SK-N-SH (cell line): ENCODE measurements at regions not wholly inside any gene's neighbourhood (a gene's known extent, or its start where the extent isn't known, plus 50 kb on each side); places are given as distances from the start of the nearest gene placed in this dataset.

Experiments
- CTCF ChIA-PET: fragments of 300-600, 350-600 bp; formaldehyde crosslinking; extraction: SDS; loops from one replicate; lab custom pipeline; 2021; lab: Yijun Ruan, JAX
- POLR2A ChIA-PET: fragments of 350-600 bp; sonication (Branson Sonifier 250); formaldehyde crosslinking; extraction: SDS; loops from one replicate; lab custom pipeline; 2020; ENCODE audit warnings: antibody characterized with exemption, inconsistent platforms; lab: Yijun Ruan, JAX
- DNase-seq: peaks from one replicate; pipeline ENCODE4 v3.0.0; 2012
- H2AFZ ChIP-seq: fragments of 200-600 bp; sonication (generic); 2 replicates; pipeline ENCODE4 v1.8.1; 2016; ENCODE audit warnings: antibody characterized with exemption, mild to moderate bottlenecking, low read depth
- H3F3A ChIP-seq: fragments of 200-600 bp; sonication (generic); replicated peaks from 2 replicates; pipeline ENCODE3; 2016; ENCODE audit warnings: antibody characterized with exemption, mild to moderate bottlenecking; ENCODE audit not compliant: insufficient read depth
- H3K27ac ChIP-seq, 2 experiments: fragments of 200-500 bp in 1 of 2; fragments of 200-600 bp in 1 of 2; sonication (Bioruptor generic) in 1 of 2; sonication (generic), shearing (Covaris generic) in 1 of 2; 2 replicates each; pipeline versions ENCODE4 v1.5.1 to v1.6.1; 2014 to 2016; ENCODE audit warnings: low read depth in 2 of 2, inconsistent platforms in 1 of 2, low read length in 1 of 2, mild to moderate bottlenecking in 1 of 2, mixed read lengths in 1 of 2
- H3K27me3 ChIP-seq: fragments of 200-600 bp; sonication (generic), shearing (Covaris generic); 2 replicates; pipeline ENCODE4 v1.6.1; 2016; ENCODE audit warnings: mixed run types; ENCODE audit not compliant: insufficient read depth
- H3K36me3 ChIP-seq, 2 experiments: fragments of 200-500 bp in 1 of 2; fragments of 200-600 bp in 1 of 2; sonication (Bioruptor generic) in 1 of 2; sonication (generic) in 1 of 2; replicated peaks in 1 of 2; 2 replicates each; pipeline versions ENCODE3 to v1.5.1; 2014 to 2016; ENCODE audit warnings: low read length in 1 of 2, mild to moderate bottlenecking in 1 of 2; ENCODE audit not compliant: insufficient read depth in 2 of 2, control insufficient read depth in 1 of 2
- H3K4me1 ChIP-seq, 2 experiments: fragments of 200-500 bp in 1 of 2; fragments of 200-600 bp in 1 of 2; sonication (Bioruptor generic) in 1 of 2; sonication (generic), shearing (Covaris generic) in 1 of 2; 2 replicates each; pipeline versions ENCODE4 v1.5.1 to v1.6.1; 2014 to 2016; ENCODE audit warnings: low read depth in 1 of 2, low read length in 1 of 2, mixed run types in 1 of 2; ENCODE audit not compliant: insufficient read depth in 2 of 2, control insufficient read depth in 1 of 2
- H3K4me2 ChIP-seq: fragments of 200-600 bp; sonication (generic), shearing (Covaris generic); 2 replicates; pipeline ENCODE4 v1.6.1; 2017; ENCODE audit warnings: mixed run types
- H3K4me3 ChIP-seq, 2 experiments: fragments of 200-500 bp in 1 of 2; fragments of 200-600 bp in 1 of 2; sonication (Bioruptor generic) in 1 of 2; sonication (generic), shearing (Covaris generic) in 1 of 2; 2 replicates each; pipeline versions ENCODE4 v1.5.1 to v1.8.1; 2014 to 2016; ENCODE audit warnings: low read depth in 2 of 2, inconsistent platforms in 1 of 2, low read length in 1 of 2, mild to moderate bottlenecking in 1 of 2, mixed read lengths in 1 of 2, moderate library complexity in 1 of 2
- H3K79me2 ChIP-seq: fragments of 200-600 bp; sonication (generic); 2 replicates; pipeline ENCODE4 v1.8.1; 2017; ENCODE audit warnings: mild to moderate bottlenecking; ENCODE audit not compliant: insufficient read depth
- H3K9ac ChIP-seq: fragments of 200-600 bp; sonication (generic); 2 replicates; pipeline ENCODE4 v1.6.1; 2017; ENCODE audit warnings: mixed run types
- H3K9me2 ChIP-seq: fragments of 200-600 bp; sonication (generic); 2 replicates; pipeline ENCODE4 v1.6.1; 2017; ENCODE audit warnings: mixed run types
- H3K9me3 ChIP-seq: fragments of 200-600 bp; sonication (generic); 2 replicates; pipeline ENCODE4 v1.6.1; 2017; ENCODE audit warnings: mixed run types, mild to moderate bottlenecking, moderate library complexity
- H4K20me1 ChIP-seq: fragments of 200-600 bp; sonication (generic); 2 replicates; pipeline ENCODE4 v1.6.1; 2017; ENCODE audit warnings: mild to moderate bottlenecking, mixed run types; ENCODE audit not compliant: insufficient read depth
- CHD2 ChIP-seq: fragments of 150-350 bp; IDR thresholded peaks from 2 replicates; pipeline ENCODE4 v1.6.1; 2018; ENCODE audit warnings: low read length; ENCODE audit not compliant: partially characterized antibody
- ELF1 ChIP-seq: IDR thresholded peaks from 2 replicates; pipeline ENCODE4 v1.4.0; 2012
- EP300 ChIP-seq, 2 experiments: IDR thresholded peaks; 2 replicates each; pipeline versions ENCODE4 v1.4.0 to v1.6.1; 2012; ENCODE audit warnings: borderline replicate concordance in 1 of 2, low read depth in 1 of 2, low read length in 1 of 2
- EZH2phosphoT487 ChIP-seq: fragments of 200-600 bp; sonication (generic); IDR thresholded peaks from 2 replicates; pipeline ENCODE4 v1.6.1; 2017; ENCODE audit warnings: low read depth, mixed run types, mild to moderate bottlenecking, antibody characterized with exemption, moderate library complexity, borderline replicate concordance
- FOSL2 ChIP-seq: IDR thresholded peaks from 2 replicates; pipeline ENCODE4 v1.4.0; 2012; ENCODE audit warnings: low read depth, mild to moderate bottlenecking, moderate library complexity, borderline replicate concordance
- FOXJ3 ChIP-seq: sonication (generic); formaldehyde crosslinking; IDR thresholded peaks from 2 replicates; pipeline ENCODE4 v1.5.1; 2020; ENCODE audit warnings: mild to moderate bottlenecking, missing genetic modification reagents
- GATA2 ChIP-seq: sonication (generic); formaldehyde crosslinking; IDR thresholded peaks from 2 replicates; pipeline ENCODE4 v1.5.0; 2020; ENCODE audit warnings: mild to moderate bottlenecking, missing genetic modification reagents
- JUND ChIP-seq: IDR thresholded peaks from 2 replicates; pipeline ENCODE4 v1.4.0; 2012
- NRF1 ChIP-seq: IDR thresholded peaks from 2 replicates; pipeline ENCODE4 v1.6.1; 2012; ENCODE audit warnings: low read depth, mild to moderate bottlenecking, low read length
- PBX3 ChIP-seq: IDR thresholded peaks from 2 replicates; pipeline ENCODE4; 2012
- POLR2AphosphoS5 ChIP-seq: IDR thresholded peaks from 2 replicates; pipeline ENCODE4 v1.6.1; 2012; ENCODE audit warnings: low read depth, low read length
- RAD21 ChIP-seq: IDR thresholded peaks from 2 replicates; pipeline ENCODE4 v1.6.1; 2012; ENCODE audit warnings: mild to moderate bottlenecking, low read length
- RFX5 ChIP-seq: IDR thresholded peaks from 2 replicates; pipeline ENCODE4 v1.6.1; 2012; ENCODE audit warnings: mild to moderate bottlenecking, improper control_type of control experiment, low read length
- RXRA ChIP-seq: IDR thresholded peaks from 2 replicates; pipeline ENCODE4 v1.4.0; 2012; ENCODE audit warnings: low read depth, mild to moderate bottlenecking, borderline replicate concordance
- SIN3A ChIP-seq: IDR thresholded peaks from 2 replicates; pipeline ENCODE4 v1.6.1; 2012; ENCODE audit warnings: low read depth, mild to moderate bottlenecking, low read length, moderate library complexity, borderline replicate concordance
- TAF1 ChIP-seq: IDR thresholded peaks from 2 replicates; pipeline ENCODE4 v1.6.1; 2012; ENCODE audit warnings: low read depth, mild to moderate bottlenecking, low read length, moderate library complexity, borderline replicate concordance
- TCF12 ChIP-seq: IDR thresholded peaks from 2 replicates; pipeline ENCODE4 v1.4.0; 2012
- TEAD4 ChIP-seq: IDR thresholded peaks from 2 replicates; pipeline ENCODE4 v1.4.0; 2012; ENCODE audit warnings: mild to moderate bottlenecking, borderline replicate concordance; ENCODE audit not compliant: insufficient read depth
- USF1 ChIP-seq: IDR thresholded peaks from 2 replicates; pipeline ENCODE4 v1.4.0; 2012; ENCODE audit warnings: low read depth, borderline replicate concordance
- USF2 ChIP-seq: fragments of 150-350 bp; IDR thresholded peaks from 2 replicates; pipeline ENCODE4 v1.6.1; 2017; ENCODE audit warnings: antibody characterized with exemption, low read length, low read depth, borderline replicate concordance
- WGBS: methylation state at CpG from one replicate; pipeline ENCODE4 v1.1.6; 2017; ENCODE audit warnings: low lambda C conversion rate; 5-methylcytosine and 5-hydroxymethylcytosine counted together

- ChIA-PET POLR2A (no interaction called here), CTCF (no interaction called here)
- Histone ChIP-seq H2AFZ (no peak overlapping the region), H3K4me2 (no peak overlapping the region), H3K9me3 (no peaks in the 10 kb centered on the region), H3K79me2 (no peaks in the 10 kb centered on the region), H3K4me3 (no peak overlapping the region), H3K27me3 (peaks cover 7% of the 10 kb centered on the region; the same call in 1 of the 2 replicates), H3K36me3 (no peaks in the 10 kb centered on the region), H3K27ac (no peak overlapping the region), H3K9me2 (no peaks in the 10 kb centered on the region), H4K20me1 (no peaks in the 10 kb centered on the region), H3F3A (no peaks in the 10 kb centered on the region), H3K9ac (no peak overlapping the region), H3K4me1 (no peaks in the 10 kb centered on the region)
- 53% methylated on average over 9 of the region's 9 CpGs for WGBS
- no peak for DNase-seq
- TF ChIP-seq JUND = no peak
Measured at GRCh38 chr1:86245566-86246190, 89.1 kb upstream of the COL24A1 start.

- Histone ChIP-seq H3K79me2 (no peaks in the 10 kb centered on the region), H3K27ac (no peak overlapping the region)
- TF ChIP-seq NRF1 (no peak), TAF1 (no peak), POLR2AphosphoS5 (no peak), USF1 (no peak), EP300 (IDR thresholded peaks at IDR 0.05; ENCODE audit: borderline replicate concordance in 1 of 2, low read depth in 1 of 2, low read length in 1 of 2) (no peak), EZH2phosphoT487 (no peak), RFX5 (no peak), RXRA (no peak), TEAD4 (no peak), USF2 (no peak)
- TF ChIP-seq, all 33 proteins: peak for 0
- H3K4me1 ChIP-seq = no peaks in the 10 kb centered on the region
- no peaks in the 10 kb centered on the region for H3K9me2 ChIP-seq
- H2AFZ ChIP-seq = no peak overlapping the region
- H3F3A ChIP-seq = no peaks in the 10 kb centered on the region
- no peaks in the 10 kb centered on the region for H3K36me3 ChIP-seq
- no peaks in the 10 kb centered on the region for H3K9me3 ChIP-seq
- no peaks in the 10 kb centered on the region for H3K27me3 ChIP-seq
- H4K20me1 ChIP-seq = no peaks in the 10 kb centered on the region
- ChIA-PET CTCF (no interaction called here), POLR2A (no interaction called here)
- H3K4me2 ChIP-seq = no peak overlapping the region
- 0% methylated on average over 1 of the region's 1 CpG for WGBS
- no peak overlapping the region for H3K4me3 ChIP-seq
- no peak for DNase-seq
- no peak overlapping the region for H3K9ac ChIP-seq
Measured at GRCh38 chr1:86239894-86240293, 83.3 kb upstream of the COL24A1 start.

- CTCF ChIA-PET = no interaction called here
- no peak for DNase-seq
- Histone ChIP-seq H3F3A (no peaks in the 10 kb centered on the region), H3K9me3 (no peaks in the 10 kb centered on the region), H3K4me2 (no peak overlapping the region), H3K27me3 (no peaks in the 10 kb centered on the region), H4K20me1 (no peaks in the 10 kb centered on the region), H3K4me1 (no peaks in the 10 kb centered on the region), H2AFZ (no peak overlapping the region), H3K9me2 (no peaks in the 10 kb centered on the region), H3K9ac (no peak overlapping the region), H3K79me2 (no peaks in the 10 kb centered on the region), H3K36me3 (no peaks in the 10 kb centered on the region), H3K4me3 (no peak overlapping the region), H3K27ac (no peak overlapping the region)
- POLR2A ChIA-PET = no interaction called here
- TF ChIP-seq TEAD4 (no peak), ELF1 (no peak), SIN3A (no peak), GATA2 (no peak), RFX5 (no peak), PBX3 (no peak), FOXJ3 (CRISPR knock-in tag) (no peak), CHD2 (no peak), USF2 (no peak), FOSL2 (no peak), TAF1 (no peak), TCF12 (no peak), JUND (no peak), RAD21 (no peak), POLR2AphosphoS5 (no peak)
Measured at GRCh38 chr1:86239490-86239889, 82.9 kb upstream of the COL24A1 start.
